RWPE1 (cell line): ENCODE measurements at regions not wholly inside any gene's neighbourhood (a gene's known extent, or its start where the extent isn't known, plus 50 kb on each side); places are given as distances from the start of the nearest gene placed in this dataset.

Experiments used
- CTCF ChIA-PET: fragments of 350-600 bp; sonication (Branson Sonifier 250); formaldehyde crosslinking; extraction: SDS; loops from one replicate; lab custom pipeline; 2021; lab: Yijun Ruan, JAX
- POLR2A ChIA-PET: fragments of 400-600 bp; formaldehyde crosslinking; extraction: SDS; loops from one replicate; lab custom pipeline; 2020; ENCODE audit warnings: antibody characterized with exemption; ENCODE audit not compliant: low non-redundant PET; lab: Yijun Ruan, JAX
- DNase-seq: peaks from one replicate; pipeline ENCODE4 v3.0.0; 2012; ENCODE audit warnings: low spot score
- H3K27ac ChIP-seq: fragments of 450-650 bp; 2 replicates; pipeline ENCODE4 v1.5.1; 2017
- TF ChIP-seq, protein P1 (sequence below): fragments of 450-650 bp; conservative IDR thresholded peaks from 2 replicates; pipeline ENCODE4 v1.5.1; 2017; ENCODE audit warnings: low read depth, mild to moderate bottlenecking

DNA sequence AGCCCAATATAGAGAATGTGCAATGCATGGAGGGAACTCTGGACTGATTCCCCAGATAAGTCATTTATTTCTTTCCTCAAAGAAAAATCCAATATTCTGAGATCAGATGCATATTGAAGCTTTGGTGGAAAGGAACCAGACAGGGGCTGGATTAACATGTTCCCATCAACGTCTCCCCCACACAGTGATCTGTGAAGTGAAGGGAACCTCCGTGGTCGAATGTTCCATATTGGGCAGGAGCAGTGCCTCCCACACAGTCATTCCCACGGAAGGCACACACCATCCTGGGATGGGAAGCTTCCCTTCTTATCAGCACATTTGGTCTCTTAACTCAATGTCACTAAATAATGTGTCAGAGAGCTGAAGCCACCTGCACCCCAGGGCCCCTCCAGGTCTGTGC lies 247.1 kb downstream of the BCL11B start:
- ChIA-PET CTCF (no interaction called here), POLR2A (no interaction called here)
- H3K27ac ChIP-seq = no peak overlapping the region
- no peak for DNase-seq
- TF ChIP-seq, protein P1, sequence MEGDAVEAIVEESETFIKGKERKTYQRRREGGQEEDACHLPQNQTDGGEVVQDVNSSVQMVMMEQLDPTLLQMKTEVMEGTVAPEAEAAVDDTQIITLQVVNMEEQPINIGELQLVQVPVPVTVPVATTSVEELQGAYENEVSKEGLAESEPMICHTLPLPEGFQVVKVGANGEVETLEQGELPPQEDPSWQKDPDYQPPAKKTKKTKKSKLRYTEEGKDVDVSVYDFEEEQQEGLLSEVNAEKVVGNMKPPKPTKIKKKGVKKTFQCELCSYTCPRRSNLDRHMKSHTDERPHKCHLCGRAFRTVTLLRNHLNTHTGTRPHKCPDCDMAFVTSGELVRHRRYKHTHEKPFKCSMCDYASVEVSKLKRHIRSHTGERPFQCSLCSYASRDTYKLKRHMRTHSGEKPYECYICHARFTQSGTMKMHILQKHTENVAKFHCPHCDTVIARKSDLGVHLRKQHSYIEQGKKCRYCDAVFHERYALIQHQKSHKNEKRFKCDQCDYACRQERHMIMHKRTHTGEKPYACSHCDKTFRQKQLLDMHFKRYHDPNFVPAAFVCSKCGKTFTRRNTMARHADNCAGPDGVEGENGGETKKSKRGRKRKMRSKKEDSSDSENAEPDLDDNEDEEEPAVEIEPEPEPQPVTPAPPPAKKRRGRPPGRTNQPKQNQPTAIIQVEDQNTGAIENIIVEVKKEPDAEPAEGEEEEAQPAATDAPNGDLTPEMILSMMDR = no peak

DNA sequence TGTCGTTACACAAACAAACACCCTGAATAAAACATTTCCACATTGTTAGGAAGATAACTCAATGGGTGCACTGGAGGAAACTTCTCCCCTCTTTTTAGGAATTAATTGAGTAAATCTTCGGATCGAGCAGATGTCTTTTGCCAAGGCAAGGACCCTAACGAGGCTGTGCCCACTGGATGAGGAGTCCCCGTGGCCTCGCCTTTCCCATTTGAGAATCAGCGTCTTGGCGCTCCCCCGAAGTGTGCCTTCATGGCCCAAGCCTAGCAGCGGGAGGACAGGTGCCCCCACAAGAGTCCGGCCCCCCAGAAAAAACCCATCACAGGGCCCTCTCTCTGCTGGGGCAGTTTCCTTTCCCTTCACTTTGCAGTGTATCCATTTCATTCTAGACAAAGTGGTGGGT lies 246.6 kb downstream of the BCL11B start:
- ChIA-PET POLR2A (no interaction called here), CTCF (no interaction called here)
- TF ChIP-seq, protein P1 = no peak
- no peak overlapping the region for H3K27ac ChIP-seq
- no peak for DNase-seq

DNA sequence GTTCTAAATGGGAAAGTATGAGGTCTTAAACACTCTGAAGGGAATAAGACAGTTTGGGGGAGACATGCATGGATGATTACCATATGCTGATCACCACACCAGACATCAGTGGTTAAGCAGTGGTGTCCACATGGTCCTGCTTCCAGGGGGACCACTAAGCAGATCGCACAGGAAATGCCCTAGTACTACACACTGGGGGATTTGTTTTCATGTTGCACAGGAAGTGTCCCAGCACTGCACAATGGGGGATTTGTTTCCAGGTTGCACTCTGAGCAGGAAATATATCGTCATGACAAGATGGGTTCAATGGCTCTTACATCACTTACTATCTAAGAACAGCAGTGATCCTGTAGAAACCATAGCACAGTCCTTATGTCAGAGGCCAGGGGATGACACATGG lies 245.5 kb downstream of the BCL11B start:
- TF ChIP-seq, protein P1 = no peak
- ChIA-PET POLR2A (no interaction called here), CTCF (no interaction called here)
- no peak for DNase-seq
- H3K27ac ChIP-seq = no peak overlapping the region

DNA sequence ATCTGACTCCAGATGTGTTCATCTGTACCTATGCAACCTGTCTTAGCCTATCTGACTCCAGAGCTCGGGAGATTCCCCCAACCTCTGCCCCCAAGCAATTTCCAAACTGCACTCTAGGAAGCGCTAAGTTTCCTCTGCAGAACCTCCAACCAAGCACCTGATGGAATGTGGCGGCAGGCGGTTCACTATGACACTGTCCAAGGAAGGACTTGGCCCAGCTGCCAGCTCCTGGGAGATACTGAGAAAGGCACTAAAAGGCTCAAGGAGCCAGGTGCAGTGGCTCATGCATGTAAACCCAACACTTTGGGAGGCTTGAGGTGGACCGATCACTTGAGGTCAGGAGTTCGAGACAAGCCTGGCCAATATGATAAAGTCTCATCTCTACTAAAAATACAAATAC lies 244.0 kb downstream of the BCL11B start:
- no peak for DNase-seq
- TF ChIP-seq, protein P1 = no peak
- CTCF ChIA-PET = no interaction called here

DNA sequence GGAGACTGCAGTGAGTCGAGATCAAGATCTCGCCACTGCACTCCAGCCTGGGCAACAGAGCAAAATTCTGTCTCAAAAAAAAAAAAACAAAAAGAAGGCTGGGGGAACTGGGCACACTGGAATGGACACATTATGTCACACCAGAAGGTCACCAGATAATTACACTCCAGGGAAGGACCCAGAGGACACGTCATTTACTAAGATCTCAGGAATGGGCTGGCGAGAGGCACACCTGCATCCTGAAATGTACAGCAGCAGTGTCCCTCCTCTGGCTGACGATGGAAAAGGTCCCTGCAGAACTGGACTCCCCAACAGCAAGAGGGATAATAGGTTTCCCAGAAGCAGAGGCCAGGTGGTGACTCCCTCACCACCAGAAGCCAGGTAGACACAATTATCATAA lies 243.5 kb downstream of the BCL11B start:
- CTCF ChIA-PET = no interaction called here

More for the DNA sequence above, 244.0 kb downstream of the BCL11B start:
- no peak overlapping the region for H3K27ac ChIP-seq
- POLR2A ChIA-PET = no interaction called here

DNA sequence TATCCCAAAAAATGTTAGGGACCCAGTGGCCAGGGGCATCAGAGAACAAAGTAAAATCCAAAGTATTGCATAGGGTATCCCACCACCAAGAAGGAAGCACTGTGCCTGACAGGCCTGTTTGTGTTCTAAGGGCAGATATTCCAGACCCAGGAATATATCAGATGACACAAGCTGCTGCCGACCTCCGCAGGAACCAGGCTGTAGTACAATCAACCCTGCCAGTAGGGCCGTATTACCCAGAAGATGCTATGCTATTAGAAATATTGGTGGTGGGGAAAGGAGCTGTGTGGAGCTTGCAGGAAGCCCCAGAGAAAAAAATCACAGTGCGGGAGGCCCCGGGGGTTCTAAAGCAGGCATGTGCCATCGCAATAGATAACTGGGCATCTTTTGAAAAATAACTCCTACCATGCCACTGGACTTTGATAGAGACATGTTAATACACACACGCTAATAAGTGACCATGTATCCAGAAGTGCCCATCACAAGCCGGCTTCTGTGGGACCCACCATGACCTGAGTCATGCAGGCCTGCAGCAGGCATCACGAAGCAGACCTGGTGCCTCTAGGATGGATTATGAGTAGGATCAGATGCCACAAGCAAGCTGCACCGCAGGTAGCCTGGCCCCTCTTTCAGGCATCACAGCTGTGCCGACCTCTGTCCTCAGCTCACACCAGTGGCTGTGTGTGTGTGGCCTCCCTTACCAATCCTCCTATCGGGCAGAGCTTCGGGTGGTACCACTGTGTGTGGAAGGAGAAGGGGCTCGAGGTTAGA lies 242.7 kb downstream of the BCL11B start:
- TF ChIP-seq, protein P1 = no peak
- CTCF ChIA-PET = interaction anchor here (0.6 kb wide), 1 partner anchor 20 kb away, joined by 3 read pairs; no protein-coding TSS in a partner anchor
- POLR2A ChIA-PET = no interaction called here
- DNase-seq = no peak
- no peak overlapping the region for H3K27ac ChIP-seq

More for the DNA sequence above, 243.5 kb downstream of the BCL11B start:
- POLR2A ChIA-PET = no interaction called here
- H3K27ac ChIP-seq = no peak overlapping the region
- no peak for DNase-seq
- TF ChIP-seq, protein P1 = no peak
